Calu3 (cell line): ENCODE measurements at regions not wholly inside any gene's neighbourhood (a gene's known extent, or its start where the extent isn't known, plus 50 kb on each side); places are given as distances from the start of the nearest gene placed in this dataset.

Experiments used
- BruUV-seq: library from RNA; stranded (reverse); fragments of 400-500 nt; replicated peaks from 2 replicates; lab custom pipeline; 2021; lab: Mats Ljungman, UMichigan
- CTCF ChIA-PET: fragments of 300-600 bp; sonication (Branson Sonifier 250); formaldehyde crosslinking; loops from one replicate; lab custom pipeline; 2022; ENCODE audit warnings: antibody characterized with exemption; lab: Charles Lee
- DNase-seq: peaks from one replicate; pipeline ENCODE4 v3.0.0; 2022
- H3K27ac Mint-ChIP-seq: one replicate; pipeline ENCODE4 v1.8.0; 2022; ENCODE audit warnings: mixed read lengths; ENCODE audit not compliant: unreplicated experiment
- H3K27me3 Mint-ChIP-seq: one replicate; pipeline ENCODE4 v1.8.0; 2022; ENCODE audit warnings: mixed read lengths; ENCODE audit not compliant: unreplicated experiment
- H3K36me3 Mint-ChIP-seq: one replicate; pipeline ENCODE4 v1.8.0; 2022; ENCODE audit warnings: mild to moderate bottlenecking, moderate library complexity, mixed read lengths; ENCODE audit not compliant: insufficient read depth, unreplicated experiment
- H3K4me1 Mint-ChIP-seq: one replicate; pipeline ENCODE4 v1.8.0; 2022; ENCODE audit warnings: mild to moderate bottlenecking, low read depth, mixed read lengths; ENCODE audit not compliant: unreplicated experiment
- H3K4me3 Mint-ChIP-seq: one replicate; pipeline ENCODE4 v1.8.0; 2022; ENCODE audit warnings: mild to moderate bottlenecking, low read depth, moderate library complexity, mixed read lengths; ENCODE audit not compliant: unreplicated experiment
- H3K9me3 Mint-ChIP-seq: one replicate; pipeline ENCODE4 v1.8.0; 2022; ENCODE audit warnings: low read depth, mixed read lengths; ENCODE audit not compliant: unreplicated experiment
- intact Hi-C: fragments of 100-400 bp; cut with micrococcal nuclease; formaldehyde crosslinking; loops from one replicate; pipeline ENCODE4 v1.10.0; 2022; ENCODE audit not compliant: unreplicated experiment
- TF ChIP-seq, protein P1 (sequence below): fragments of 200-600 bp; IDR thresholded peaks from one replicate; pipeline ENCODE4 v1.8.0; 2022; ENCODE audit warnings: antibody characterized with exemption; ENCODE audit not compliant: unreplicated experiment

DNA sequence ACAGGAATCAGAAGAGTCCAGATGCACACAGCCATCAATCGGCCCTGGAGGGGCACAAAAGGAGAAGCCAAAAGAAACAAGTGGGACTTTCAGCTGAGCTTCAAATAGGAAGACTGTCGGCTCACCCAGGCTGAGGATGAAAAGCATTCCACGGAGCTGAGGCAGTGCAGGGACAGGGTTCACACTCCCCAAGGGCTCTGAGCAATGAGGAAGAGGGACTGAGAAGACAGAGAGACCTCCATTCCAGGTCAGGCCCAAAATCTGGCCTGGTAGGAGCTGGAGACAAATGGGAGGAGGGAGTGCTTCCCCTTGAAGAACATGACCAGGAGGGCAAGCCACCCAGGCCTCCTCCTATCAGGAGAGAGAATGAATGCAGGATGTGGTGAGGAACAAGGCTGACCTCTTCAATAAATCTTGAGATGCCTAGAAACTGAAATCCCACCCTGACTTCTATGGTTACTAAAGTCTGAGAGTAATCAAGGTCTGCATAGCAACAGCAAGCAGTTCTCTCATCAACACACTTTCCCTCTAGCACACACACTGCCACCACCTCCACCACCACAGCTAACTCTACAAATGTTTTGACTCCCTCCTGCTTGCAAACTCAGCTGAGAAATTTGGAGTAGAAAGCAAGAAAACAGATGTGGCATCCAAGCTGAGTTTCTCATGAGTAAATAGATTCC, 434.4 kb downstream of the TNS1 start:
- Mint-ChIP-seq H3K9me3 (peaks cover 2% of the 10 kb centered on the region), H3K36me3 (no peaks in the 10 kb centered on the region), H3K27me3 (peaks cover 25% of the 10 kb centered on the region), H3K4me3 (no peak overlapping the region), H3K4me1 (no peaks in the 10 kb centered on the region), H3K27ac (no peak overlapping the region)
- TF ChIP-seq, protein P1, sequence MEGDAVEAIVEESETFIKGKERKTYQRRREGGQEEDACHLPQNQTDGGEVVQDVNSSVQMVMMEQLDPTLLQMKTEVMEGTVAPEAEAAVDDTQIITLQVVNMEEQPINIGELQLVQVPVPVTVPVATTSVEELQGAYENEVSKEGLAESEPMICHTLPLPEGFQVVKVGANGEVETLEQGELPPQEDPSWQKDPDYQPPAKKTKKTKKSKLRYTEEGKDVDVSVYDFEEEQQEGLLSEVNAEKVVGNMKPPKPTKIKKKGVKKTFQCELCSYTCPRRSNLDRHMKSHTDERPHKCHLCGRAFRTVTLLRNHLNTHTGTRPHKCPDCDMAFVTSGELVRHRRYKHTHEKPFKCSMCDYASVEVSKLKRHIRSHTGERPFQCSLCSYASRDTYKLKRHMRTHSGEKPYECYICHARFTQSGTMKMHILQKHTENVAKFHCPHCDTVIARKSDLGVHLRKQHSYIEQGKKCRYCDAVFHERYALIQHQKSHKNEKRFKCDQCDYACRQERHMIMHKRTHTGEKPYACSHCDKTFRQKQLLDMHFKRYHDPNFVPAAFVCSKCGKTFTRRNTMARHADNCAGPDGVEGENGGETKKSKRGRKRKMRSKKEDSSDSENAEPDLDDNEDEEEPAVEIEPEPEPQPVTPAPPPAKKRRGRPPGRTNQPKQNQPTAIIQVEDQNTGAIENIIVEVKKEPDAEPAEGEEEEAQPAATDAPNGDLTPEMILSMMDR: no peak
- intact Hi-C loops: no loop called here
- CTCF ChIA-PET: interaction anchor here (0.6 kb wide), 2 partner anchors 88 to 235 kb away, joined by 3 read pairs; no protein-coding TSS in a partner anchor
- no peak for DNase-seq
- no TSS peak for BruUV-seq

DNA sequence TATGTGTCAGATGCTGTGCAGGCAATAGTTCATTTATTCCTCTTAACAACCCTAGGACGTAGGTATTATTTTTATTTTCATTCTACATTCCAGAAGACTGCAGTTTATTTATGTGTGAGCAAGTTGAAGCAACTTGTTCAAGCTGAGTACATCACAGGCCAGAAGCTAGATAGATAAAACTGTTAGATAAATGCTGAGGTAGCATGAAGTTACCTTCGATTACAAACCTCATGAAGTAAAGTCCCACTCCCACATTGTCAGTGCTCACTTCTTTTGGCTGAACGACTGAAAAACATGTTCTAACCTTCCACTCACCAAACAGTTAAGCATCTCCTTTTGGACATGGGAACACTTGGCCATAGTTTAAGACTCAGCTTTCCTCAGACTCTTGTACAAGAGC, 439.2 kb downstream of the TNS1 start:
- H3K4me1 Mint-ChIP-seq: no peaks in the 10 kb centered on the region
- H3K27ac Mint-ChIP-seq: no peak overlapping the region
- peaks cover 8% of the 10 kb centered on the region for H3K9me3 Mint-ChIP-seq
- TF ChIP-seq, protein P1: no peak
- intact Hi-C loops: no loop called here
- H3K36me3 Mint-ChIP-seq: no peaks in the 10 kb centered on the region
- BruUV-seq: no TSS peak
- CTCF ChIA-PET: no interaction called here
- no peak for DNase-seq
- H3K27me3 Mint-ChIP-seq: peaks cover 34% of the 10 kb centered on the region
- H3K4me3 Mint-ChIP-seq: no peak overlapping the region

DNA sequence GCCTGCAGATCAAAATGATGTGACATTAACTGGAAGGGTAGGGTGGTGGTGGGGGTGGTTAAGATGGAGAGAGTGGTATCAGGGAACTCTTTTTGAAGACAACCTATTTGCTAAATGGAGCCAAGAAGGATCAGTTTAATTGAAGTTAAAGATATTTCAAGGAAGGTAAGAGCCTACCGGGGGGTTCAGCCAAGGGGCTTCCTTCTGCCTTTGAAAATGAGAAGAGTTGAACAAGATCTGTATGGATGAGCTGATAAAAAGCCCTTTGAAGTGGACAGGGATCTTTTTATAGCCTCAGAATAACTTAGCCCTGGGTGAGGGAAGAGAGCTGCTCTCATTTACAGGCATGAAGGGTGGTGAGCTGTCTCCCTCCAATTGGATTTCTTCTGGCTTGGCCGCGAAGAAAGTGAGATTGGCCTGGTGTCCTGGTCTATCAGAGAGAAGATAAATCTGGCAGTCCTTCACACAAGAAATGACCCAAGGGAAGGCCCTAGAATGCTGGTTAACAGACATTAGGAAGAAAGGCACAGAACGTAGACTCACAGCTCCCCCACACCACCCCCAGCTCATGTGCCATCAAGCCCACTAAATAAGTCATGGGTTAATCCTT, 439.8 kb downstream of the TNS1 start:
- Mint-ChIP-seq H3K36me3 (no peaks in the 10 kb centered on the region), H3K4me1 (no peaks in the 10 kb centered on the region), H3K4me3 (no peak overlapping the region), H3K9me3 (peaks cover 8% of the 10 kb centered on the region), H3K27me3 (peaks cover 40% of the 10 kb centered on the region), H3K27ac (no peak overlapping the region)
- CTCF ChIA-PET: no interaction called here
- intact Hi-C loops: no loop called here
- no TSS peak for BruUV-seq
- no peak for DNase-seq
- TF ChIP-seq, protein P1: no peak

DNA sequence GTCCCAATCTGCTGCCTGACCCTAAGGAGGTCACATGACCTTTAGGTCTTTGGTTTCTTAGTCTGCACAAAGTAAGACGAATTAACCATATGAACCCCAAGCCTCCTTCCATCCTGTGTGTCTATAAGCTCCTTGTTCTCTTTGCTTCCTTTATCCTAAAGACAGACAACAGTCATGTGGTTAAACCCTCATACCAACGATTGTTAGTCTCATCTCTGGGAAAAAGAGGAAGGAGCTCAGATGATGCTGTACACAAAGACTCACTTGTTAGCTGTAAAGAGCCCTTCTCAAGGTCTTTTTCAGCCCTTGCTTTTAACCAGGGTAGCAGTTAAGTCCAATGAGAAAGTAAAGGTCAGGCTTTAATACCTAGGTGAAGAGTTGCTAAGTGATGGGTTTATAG, 443.7 kb downstream of the TNS1 start:
- intact Hi-C loops: no loop called here
- BruUV-seq: no TSS peak
- Mint-ChIP-seq H3K27me3 (peaks cover 50% of the 10 kb centered on the region), H3K27ac (no peak overlapping the region), H3K9me3 (peaks cover 6% of the 10 kb centered on the region), H3K36me3 (no peaks in the 10 kb centered on the region), H3K4me3 (no peak overlapping the region), H3K4me1 (no peaks in the 10 kb centered on the region)
- CTCF ChIA-PET: no interaction called here
- TF ChIP-seq, protein P1: no peak
- DNase-seq: no peak
